Natural killer cell (primary cell): ENCODE measurements at regions not wholly inside any gene's neighbourhood (a gene's known extent, or its start where the extent isn't known, plus 50 kb on each side); places are given as distances from the start of the nearest gene placed in this dataset.

Experiments
- ATAC-seq, 3 donors: fragments of 150-1000 bp in 2 of 3; fragments of 200-7000 bp in 1 of 3; cut with Tn5 transposase; 1 replicate in 1 of 3; 2 replicates in 2 of 3; pipeline ENCODE4 v1.10.0; 2021; ENCODE audit warnings: mild to moderate bottlenecking in 2 of 3, moderate library complexity in 2 of 3
- DNase-seq, 2 donors: peaks; one replicate each; pipeline versions ENCODE4 v3.0.0 to v3.0.0-alpha.2; 2013 to 2021; ENCODE audit warnings: mixed read lengths in 1 of 2
- H3K27ac ChIP-seq: one replicate; pipeline ENCODE4 v1.5.1; 2013; ENCODE audit warnings: mild to moderate bottlenecking, low read length
- H3K27me3 ChIP-seq: one replicate; pipeline ENCODE4 v1.6.1; 2013; ENCODE audit warnings: low read length; ENCODE audit not compliant: control insufficient read depth, insufficient read depth
- H3K36me3 ChIP-seq: one replicate; pipeline ENCODE4 v1.6.1; 2013; ENCODE audit warnings: low read length; ENCODE audit not compliant: control insufficient read depth, insufficient read depth
- H3K4me1 ChIP-seq: one replicate; pipeline ENCODE4 v1.6.1; 2013; ENCODE audit warnings: low read length; ENCODE audit not compliant: control insufficient read depth, insufficient read depth
- H3K4me3 ChIP-seq: one replicate; pipeline ENCODE4 v1.5.1; 2013; ENCODE audit warnings: low read length
- H3K9me3 ChIP-seq: one replicate; pipeline ENCODE4 v1.6.1; 2013; ENCODE audit warnings: low read length; ENCODE audit not compliant: control insufficient read depth, insufficient read depth
- H3K27ac Mint-ChIP-seq, 2 donors: one replicate each; pipeline ENCODE4 v1.8.0; 2022; ENCODE audit warnings: mild to moderate bottlenecking in 2 of 2, mixed read lengths in 2 of 2, moderate library complexity in 1 of 2
- H3K27me3 Mint-ChIP-seq, 2 donors: one replicate each; pipeline ENCODE4 v1.8.0; 2022; ENCODE audit warnings: low read depth in 2 of 2, mixed read lengths in 2 of 2
- H3K36me3 Mint-ChIP-seq: one replicate; pipeline ENCODE4 v1.8.0; 2022; ENCODE audit warnings: mixed read lengths
- H3K4me1 Mint-ChIP-seq, 2 donors: one replicate each; pipeline ENCODE4 v1.8.0; 2022; ENCODE audit warnings: mixed read lengths in 2 of 2
- H3K4me3 Mint-ChIP-seq: one replicate; pipeline ENCODE4 v1.8.0; 2022; ENCODE audit warnings: mild to moderate bottlenecking, moderate library complexity, mixed read lengths
- H3K9me3 Mint-ChIP-seq, 2 donors: one replicate each; pipeline ENCODE4 v1.8.0; 2022; ENCODE audit warnings: mixed read lengths in 2 of 2
- CTCF ChIP-seq: fragments of 200-600 bp; IDR thresholded peaks from one replicate; pipeline ENCODE4 v1.8.0; 2022; ENCODE audit warnings: antibody characterized with exemption
- WGBS: methylation state at CpG from one replicate; pipeline ENCODE4 v1.1.7; 2013; ENCODE audit warnings: missing lambda C conversion rate; ENCODE audit not compliant: insufficient coverage; 5-methylcytosine and 5-hydroxymethylcytosine counted together
- intact Hi-C: fragments of 100-400 bp; cut with micrococcal nuclease; formaldehyde crosslinking; loops from one replicate; pipeline ENCODE4 v1.14.2; 2022

- intact Hi-C loops: no loop called here
Measured at GRCh38 chr4:60822986-60823385, 377.1 kb upstream of the ADGRL3 start.

GRCh38 chr4:60840020-60840419, 360.1 kb upstream of the ADGRL3 start:
- no peaks in the 10 kb centered on the region for H3K9me3 ChIP-seq
- peaks cover 9 to 16% of the 10 kb centered on the region in 2 donors for H3K9me3 Mint-ChIP-seq
- no peak overlapping the region for H3K4me3 Mint-ChIP-seq
- 100% methylated on average over 1 of the region's 1 CpG for WGBS
- H3K27me3 ChIP-seq: no peaks in the 10 kb centered on the region
- H3K4me1 ChIP-seq: no peaks in the 10 kb centered on the region
- no peak overlapping the region for H3K27ac Mint-ChIP-seq
- H3K4me1 Mint-ChIP-seq: no peaks in the 10 kb centered on the region
- no peak overlapping the region for H3K4me3 ChIP-seq
- no peak overlapping the region for H3K27ac ChIP-seq
- H3K36me3 Mint-ChIP-seq: peaks cover 4% of the 10 kb centered on the region
- ATAC-seq (no peak), DNase-seq (no peak)
- intact Hi-C loops: no loop called here
- no peaks in the 10 kb centered on the region for H3K27me3 Mint-ChIP-seq
- H3K36me3 ChIP-seq: no peaks in the 10 kb centered on the region
- no peak for TF ChIP-seq CTCF

More at GRCh38 chr4:60822986-60823385, 377.1 kb upstream of the ADGRL3 start:
- H3K27ac ChIP-seq: no peak overlapping the region
- H3K27me3 ChIP-seq: no peaks in the 10 kb centered on the region
- peaks cover 15% of the 10 kb centered on the region in 2 donors for H3K9me3 Mint-ChIP-seq
- no peaks in the 10 kb centered on the region for H3K9me3 ChIP-seq
- WGBS: 80% methylated on average over 1 of the region's 2 CpGs
- ATAC-seq (no peak), DNase-seq (no peak)
- H3K27ac Mint-ChIP-seq: no peak overlapping the region
- H3K27me3 Mint-ChIP-seq: no peaks in the 10 kb centered on the region
- H3K4me3 ChIP-seq: no peak overlapping the region
- H3K36me3 Mint-ChIP-seq: no peaks in the 10 kb centered on the region
- H3K36me3 ChIP-seq: no peaks in the 10 kb centered on the region
- TF ChIP-seq CTCF: no peak
- H3K4me1 Mint-ChIP-seq: no peaks in the 10 kb centered on the region
- H3K4me1 ChIP-seq: no peaks in the 10 kb centered on the region
- H3K4me3 Mint-ChIP-seq: no peak overlapping the region

- no peak for ATAC-seq
- H3K27me3 Mint-ChIP-seq: no peaks in the 10 kb centered on the region
- Histone ChIP-seq H3K27ac (no peak overlapping the region), H3K4me1 (no peaks in the 10 kb centered on the region), H3K4me3 (no peak overlapping the region), H3K9me3 (no peaks in the 10 kb centered on the region), H3K36me3 (no peaks in the 10 kb centered on the region), H3K27me3 (no peaks in the 10 kb centered on the region)
- no peak for DNase-seq
- 85% methylated on average over 3 of the region's 4 CpGs for WGBS
- no peak overlapping the region for H3K27ac Mint-ChIP-seq
- H3K36me3 Mint-ChIP-seq: no peaks in the 10 kb centered on the region
- intact Hi-C loops: no loop called here
- H3K4me1 Mint-ChIP-seq: no peaks in the 10 kb centered on the region
- peaks cover 9 to 21% of the 10 kb centered on the region in 2 donors for H3K9me3 Mint-ChIP-seq
- TF ChIP-seq CTCF: no peak
- H3K4me3 Mint-ChIP-seq: no peak overlapping the region
Measured at GRCh38 chr4:60846678-60847077, 353.4 kb upstream of the ADGRL3 start.

- no peak for DNase-seq
- H3K4me1 Mint-ChIP-seq: no peaks in the 10 kb centered on the region
- no peak overlapping the region for H3K4me3 Mint-ChIP-seq
- ATAC-seq: no peak
- 62% methylated on average over 4 of the region's 4 CpGs for WGBS
- no peak overlapping the region for H3K27ac Mint-ChIP-seq
- H3K27me3 Mint-ChIP-seq: no peaks in the 10 kb centered on the region
- H3K9me3 Mint-ChIP-seq: peaks cover 12 to 24% of the 10 kb centered on the region in 2 donors
- H3K36me3 Mint-ChIP-seq: no peaks in the 10 kb centered on the region
- intact Hi-C loops: no loop called here
- H3K4me3 ChIP-seq: no peak overlapping the region
- H3K9me3 ChIP-seq: no peaks in the 10 kb centered on the region
- TF ChIP-seq CTCF: no peak
- no peaks in the 10 kb centered on the region for H3K27me3 ChIP-seq
- H3K4me1 ChIP-seq: no peaks in the 10 kb centered on the region
- no peaks in the 10 kb centered on the region for H3K36me3 ChIP-seq
- H3K27ac ChIP-seq: no peak overlapping the region
Measured at GRCh38 chr4:60847614-60848013, 352.5 kb upstream of the ADGRL3 start.
